GM21528 (cell line): ENCODE measurements at regions not wholly inside any gene's neighbourhood (a gene's known extent, or its start where the extent isn't known, plus 50 kb on each side); places are given as distances from the start of the nearest gene placed in this dataset.

Source experiments
- ATAC-seq: cut with Tn5 transposase; IDR thresholded peaks from one replicate; pipeline ENCODE4 v1.9.1; 2021; ENCODE audit warnings: mild to moderate bottlenecking, moderate library complexity; ENCODE audit not compliant: unreplicated experiment, low FRiP score

GRCh38 chr7:11895337-11895736 lies 63.3 kb upstream of the THSD7A start:
- ATAC-seq, result no peak

- ATAC-seq, result no peak
These were observed 64.7 kb upstream of the THSD7A start for GRCh38 chr7:11896663-11897062.

- ATAC-seq, result no peak
These were observed 67.2 kb upstream of the THSD7A start for GRCh38 chr7:11899247-11899646.

- no peak for ATAC-seq
These were observed 78.3 kb upstream of the THSD7A start for GRCh38 chr7:11910253-11910652.

GRCh38 chr7:11911900-11912299 lies 79.9 kb upstream of the THSD7A start:
- ATAC-seq, result no peak

- no peak for ATAC-seq
These were observed 82.6 kb upstream of the THSD7A start for GRCh38 chr7:11914645-11915044.

GRCh38 chr7:11923376-11923930 lies 91.5 kb upstream of the THSD7A start:
- ATAC-seq, result no peak

GRCh38 chr7:11931307-11931706 lies 99.3 kb upstream of the THSD7A start:
- no peak for ATAC-seq

GRCh38 chr7:11934796-11935195 lies 102.8 kb upstream of the THSD7A start:
- no peak for ATAC-seq

GRCh38 chr7:11935905-11936304 lies 103.9 kb upstream of the THSD7A start:
- no peak for ATAC-seq

GRCh38 chr7:11946794-11947193 lies 114.8 kb upstream of the THSD7A start:
- no peak for ATAC-seq

- ATAC-seq, result no peak
These were observed 118.3 kb upstream of the THSD7A start for GRCh38 chr7:11950281-11950680.

GRCh38 chr7:11950942-11951341 lies 118.9 kb upstream of the THSD7A start:
- no peak for ATAC-seq

GRCh38 chr7:11951909-11952308 lies 119.9 kb upstream of the THSD7A start:
- ATAC-seq, result no peak

GRCh38 chr7:11952972-11953371 lies 121.0 kb upstream of the THSD7A start:
- no peak for ATAC-seq

GRCh38 chr7:11956991-11957390 lies 125.0 kb upstream of the THSD7A start:
- ATAC-seq, result no peak

GRCh38 chr7:11957956-11958355 lies 126.0 kb upstream of the THSD7A start:
- no peak for ATAC-seq

- ATAC-seq, result no peak
These were observed 127.1 kb upstream of the THSD7A start for GRCh38 chr7:11959121-11959520.

- ATAC-seq, result no peak
These were observed 128.6 kb upstream of the THSD7A start for GRCh38 chr7:11960621-11961020.

GRCh38 chr7:11969643-11970042 lies 137.6 kb upstream of the THSD7A start:
- ATAC-seq, result no peak

- no peak for ATAC-seq
These were observed 138.1 kb upstream of the THSD7A start for GRCh38 chr7:11970132-11970531.

GRCh38 chr7:11985376-11985775 lies 153.4 kb upstream of the THSD7A start:
- no peak for ATAC-seq

GRCh38 chr7:11985971-11986370 lies 154.0 kb upstream of the THSD7A start:
- no peak for ATAC-seq
